Hepatocyte (in vitro differentiated cells): ENCODE measurements at regions not wholly inside any gene's neighbourhood (a gene's known extent, or its start where the extent isn't known, plus 50 kb on each side); places are given as distances from the start of the nearest gene placed in this dataset.
"Not testable (repeated sequence)": the region's sequence is repeated elsewhere in the genome, so short reads cannot be mapped to it uniquely, and the experiment has no call there.

Source experiments
- DNase-seq: peaks from one replicate; pipeline ENCODE4 v3.0.0-alpha.2; 2016; ENCODE audit warnings: low spot score
- H2AFZ ChIP-seq: fragments of 200-600 bp; sonication (generic); 2 replicates; pipeline ENCODE4 v1.6.0; 2016; ENCODE audit warnings: antibody characterized with exemption, mild to moderate bottlenecking
- H3K27ac ChIP-seq: fragments of 200-600 bp; sonication (generic); 2 replicates; pipeline ENCODE4 v1.5.1; 2016; ENCODE audit warnings: mild to moderate bottlenecking
- H3K27me3 ChIP-seq: fragments of 200-600 bp; sonication (generic); 2 replicates; pipeline ENCODE4 v1.6.1; 2016
- H3K36me3 ChIP-seq: fragments of 200-600 bp; sonication (generic); replicated peaks from 2 replicates; pipeline ENCODE4 v1.5.1; 2016; ENCODE audit warnings: low read depth; ENCODE audit not compliant: insufficient read depth
- H3K4me1 ChIP-seq: fragments of 200-600 bp; sonication (generic); 2 replicates; pipeline ENCODE4 v1.5.1; 2016; ENCODE audit warnings: mild to moderate bottlenecking, moderate library complexity; ENCODE audit not compliant: insufficient read depth
- H3K4me2 ChIP-seq: fragments of 200-600 bp; sonication (generic); 2 replicates; pipeline ENCODE4 v1.6.0; 2016
- H3K4me3 ChIP-seq: fragments of 200-600 bp; sonication (generic); 2 replicates; pipeline ENCODE4 v1.5.1; 2016; ENCODE audit warnings: mild to moderate bottlenecking
- H3K79me2 ChIP-seq: fragments of 200-600 bp; sonication (generic); 2 replicates; pipeline ENCODE4 v1.6.0; 2017; ENCODE audit warnings: mild to moderate bottlenecking
- H3K9me2 ChIP-seq: fragments of 200-600 bp; sonication (generic); replicated peaks from 2 replicates; pipeline ENCODE4 v1.6.0; 2017; ENCODE audit warnings: mild to moderate bottlenecking; ENCODE audit not compliant: insufficient read depth
- H3K9me3 ChIP-seq: fragments of 200-600 bp; sonication (generic); 2 replicates; pipeline ENCODE4 v1.5.1; 2016; ENCODE audit warnings: low read depth, mild to moderate bottlenecking
- H4K20me1 ChIP-seq: fragments of 200-600 bp; sonication (generic); 2 replicates; pipeline ENCODE4 v1.6.0; 2016; ENCODE audit warnings: mild to moderate bottlenecking; ENCODE audit not compliant: insufficient read depth, poor library complexity, severe bottlenecking
- CTCF ChIP-seq: fragments of 200-600 bp; sonication (generic); IDR thresholded peaks from 2 replicates; pipeline ENCODE4 v1.5.1; 2016; ENCODE audit warnings: antibody characterized with exemption, mild to moderate bottlenecking; ENCODE audit not compliant: poor library complexity
- WGBS: methylation state at CpG from one replicate; pipeline ENCODE4 v1.1.6; 2016; ENCODE audit warnings: low lambda C conversion rate; ENCODE audit errors: missing lambda C conversion rate; 5-methylcytosine and 5-hydroxymethylcytosine counted together

DNA sequence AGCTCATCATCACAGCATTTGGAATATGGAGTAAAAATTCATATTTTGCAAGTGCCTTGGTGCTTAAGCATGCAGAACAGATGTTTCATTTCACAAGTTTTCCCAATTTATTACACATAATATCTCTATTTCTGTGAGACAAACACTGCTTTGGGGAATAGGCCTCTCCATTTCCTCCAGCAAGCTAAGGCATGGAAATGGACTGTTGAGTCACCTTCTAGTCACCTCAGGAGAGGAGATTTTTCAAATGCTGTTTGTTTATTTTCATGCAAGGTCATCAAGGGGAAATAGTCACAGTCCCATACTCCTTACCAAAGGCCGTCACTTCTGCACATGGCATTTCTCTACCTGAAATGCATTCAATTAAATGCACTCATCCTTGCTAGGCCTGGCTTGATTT is 57.4 kb upstream of the NUTM2D start:
- not testable (repeated sequence) for H3K4me3 ChIP-seq, H3K4me2 ChIP-seq, DNase-seq, H3K27ac ChIP-seq, H3K9me3 ChIP-seq, H3K4me1 ChIP-seq, H3K27me3 ChIP-seq, H3K9me2 ChIP-seq, H3K79me2 ChIP-seq, H2AFZ ChIP-seq, H4K20me1 ChIP-seq, H3K36me3 ChIP-seq
- no CpG with 5 or more reads among the region's 1 CpG for WGBS

GRCh38 chr10:87301466-87302115 is 56.0 kb upstream of the NUTM2D start:
- DNase-seq, H3K79me2 ChIP-seq: not testable (repeated sequence)
- 18% methylated on average over 13 of the region's 16 CpGs for WGBS

GRCh38 chr10:87302132-87302531 is 55.4 kb upstream of the NUTM2D start:
- H3K4me2 ChIP-seq, H3K79me2 ChIP-seq, H3K4me1 ChIP-seq, H3K4me3 ChIP-seq, DNase-seq, H3K27me3 ChIP-seq, H3K9me2 ChIP-seq, H2AFZ ChIP-seq, H4K20me1 ChIP-seq, H3K27ac ChIP-seq, H3K9me3 ChIP-seq, H3K36me3 ChIP-seq: not testable (repeated sequence)
- 93% methylated on average over 1 of the region's 3 CpGs for WGBS

More at GRCh38 chr10:87301466-87302115, 56.0 kb upstream of the NUTM2D start:
- TF ChIP-seq CTCF, result peak; percentile 22
- H3K9me2 ChIP-seq, H3K4me3 ChIP-seq, H4K20me1 ChIP-seq, H3K27me3 ChIP-seq, H3K9me3 ChIP-seq, H3K27ac ChIP-seq, H3K36me3 ChIP-seq, H2AFZ ChIP-seq, H3K4me1 ChIP-seq, H3K4me2 ChIP-seq: not testable (repeated sequence)

DNA sequence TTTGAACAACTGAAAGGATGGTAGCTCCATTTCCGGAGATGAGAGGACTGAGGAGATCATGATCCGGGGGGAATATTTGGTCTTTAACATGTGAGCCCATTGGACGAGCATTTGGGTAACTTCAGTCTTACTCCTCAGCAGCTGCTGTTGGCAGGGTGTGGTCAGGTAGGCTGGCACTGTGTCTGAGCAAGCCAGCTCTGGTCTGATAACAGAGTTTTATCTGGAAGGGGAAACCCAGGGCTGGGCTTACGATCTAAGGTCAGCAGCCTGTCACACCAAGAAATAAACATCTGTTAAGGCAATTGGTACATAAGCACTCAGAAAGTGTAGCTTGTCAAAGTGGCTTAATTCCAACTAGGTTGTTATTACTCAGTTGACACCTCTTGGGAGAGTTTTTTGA is 53.8 kb upstream of the NUTM2D start:
- H3K79me2 ChIP-seq, H3K4me2 ChIP-seq, H4K20me1 ChIP-seq, H3K9me3 ChIP-seq, H3K27ac ChIP-seq, H3K4me1 ChIP-seq, H3K4me3 ChIP-seq, H2AFZ ChIP-seq, H3K27me3 ChIP-seq, H3K36me3 ChIP-seq, DNase-seq, H3K9me2 ChIP-seq: not testable (repeated sequence)
- WGBS, result no CpG with 5 or more reads among the region's 4 CpGs

DNA sequence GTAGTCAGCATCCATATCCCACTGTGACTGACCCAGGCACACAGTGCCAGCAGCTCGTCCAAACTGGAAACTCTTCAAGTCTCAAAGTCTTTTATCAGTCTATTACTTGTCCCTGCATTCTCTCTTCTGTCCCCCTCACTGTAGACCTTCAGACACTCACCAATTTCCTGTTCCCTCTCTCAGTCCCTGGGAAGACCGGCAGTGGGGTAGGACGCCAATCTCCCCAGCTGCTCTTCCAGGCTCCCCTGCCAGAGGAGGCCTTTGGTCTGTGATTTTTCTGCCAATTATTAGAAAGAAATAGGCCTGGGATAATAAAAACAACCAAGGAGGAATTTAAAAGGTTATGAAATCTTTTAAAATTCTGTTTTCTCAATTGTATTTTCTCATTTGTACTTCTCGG is 50.9 kb upstream of the NUTM2D start:
- not testable (repeated sequence) for DNase-seq, H3K4me3 ChIP-seq, H3K9me3 ChIP-seq, H3K36me3 ChIP-seq, H3K4me1 ChIP-seq, H3K79me2 ChIP-seq, H3K9me2 ChIP-seq, H4K20me1 ChIP-seq, H2AFZ ChIP-seq, H3K27ac ChIP-seq, H3K27me3 ChIP-seq, H3K4me2 ChIP-seq
- 93% methylated on average over 2 of the region's 4 CpGs for WGBS
